ENCODE measurements at regions not wholly inside any gene's neighbourhood (a gene's known extent, or its start where the extent isn't known, plus 50 kb on each side); places are given as distances from the start of the nearest gene placed in this dataset.

DNA sequence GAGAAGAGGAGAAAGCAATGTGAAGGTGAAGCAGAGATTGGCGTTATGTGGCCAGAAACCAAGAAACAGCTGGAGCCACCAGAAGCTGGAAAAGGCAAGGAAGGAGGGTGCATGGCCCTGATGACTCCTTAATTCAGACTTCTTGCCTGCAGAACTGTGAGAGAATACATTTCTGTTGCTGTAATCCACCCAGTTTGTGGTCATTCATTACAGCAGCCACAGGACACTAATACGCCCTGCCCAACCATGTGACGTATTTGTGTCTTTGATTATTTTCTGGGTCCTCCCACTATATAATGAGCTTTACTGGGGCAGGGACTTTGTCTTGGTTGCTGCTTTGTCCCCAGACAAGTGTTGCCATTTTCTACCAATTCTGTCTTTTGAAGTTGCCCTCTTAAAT, 64.5 kb upstream of the MITF start:
- TF ChIP-seq CTCF (IDR thresholded peaks at IDR 0.05) (no peak), EP300 (IDR thresholded peaks at IDR 0.05) (no peak)
